ENCODE measurements at regions not wholly inside any gene's neighbourhood (a gene's known extent, or its start where the extent isn't known, plus 50 kb on each side); places are given as distances from the start of the nearest gene placed in this dataset.

DNA sequence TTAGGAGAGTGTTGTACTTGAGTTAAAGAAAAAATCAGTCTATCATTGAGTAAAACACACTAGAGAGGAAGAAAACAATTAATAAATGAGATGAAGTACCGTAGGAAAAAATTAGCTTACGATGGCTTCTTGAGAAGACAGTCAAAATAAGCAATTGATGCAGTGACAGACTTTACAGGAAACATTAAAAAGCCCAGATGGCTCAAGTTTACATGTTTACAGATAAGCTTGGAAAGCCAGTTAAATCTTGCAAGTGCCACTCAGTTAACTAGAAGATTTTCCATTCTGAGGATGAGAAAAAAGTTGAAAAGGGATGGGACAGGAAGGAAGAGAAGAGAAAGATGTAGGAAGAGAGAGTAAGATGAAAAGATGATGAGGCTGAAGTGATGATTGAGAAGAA lies 288.8 kb upstream of the FERMT1 start:
- no peaks in the 10 kb centered on the region for H3K4me1 ChIP-seq (ENCODE audit: control insufficient read depth, insufficient read depth, low read length)
- DNase-seq (no peak), ATAC-seq (no peak)
- H3K27ac ChIP-seq (ENCODE audit: low read length), result no peak overlapping the region
- H3K9me3 ChIP-seq (ENCODE audit: control insufficient read depth, low read length), result no peaks in the 10 kb centered on the region
- no peak overlapping the region for H3K4me3 ChIP-seq (ENCODE audit: low read length)
- H3K27me3 ChIP-seq (ENCODE audit: control insufficient read depth, insufficient read depth), result no peaks in the 10 kb centered on the region
- intact Hi-C loops (cut with DNase I), result no loop called here
- WGBS, result 66% methylated on average over 2 of the region's 2 CpGs

DNA sequence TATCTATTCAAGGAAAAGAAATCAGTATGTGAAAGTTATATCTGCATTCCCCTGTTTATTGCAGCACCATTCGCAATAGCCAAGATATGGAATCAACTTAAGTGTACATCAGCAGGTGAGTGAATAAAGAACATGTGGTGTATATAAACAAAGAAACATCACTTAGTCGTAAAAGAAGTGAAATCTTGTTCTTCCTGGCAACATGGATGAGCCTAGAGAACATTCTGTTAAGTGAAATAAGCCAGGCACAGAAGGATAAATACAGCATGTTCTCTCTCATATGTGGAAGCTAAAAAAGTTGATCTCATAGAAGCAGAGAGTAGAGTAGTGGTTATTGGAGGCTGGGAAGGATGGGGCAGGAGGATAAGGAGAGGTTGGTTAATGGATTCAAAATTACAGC lies 287.9 kb upstream of the FERMT1 start:
- Histone ChIP-seq H3K4me3 (ENCODE audit: low read length) (no peak overlapping the region), H3K27me3 (ENCODE audit: control insufficient read depth, insufficient read depth) (no peaks in the 10 kb centered on the region), H3K9me3 (ENCODE audit: control insufficient read depth, low read length) (no peaks in the 10 kb centered on the region), H3K27ac (ENCODE audit: low read length) (no peak overlapping the region), H3K4me1 (ENCODE audit: control insufficient read depth, insufficient read depth, low read length) (no peaks in the 10 kb centered on the region)
- ATAC-seq, result no peak
- 66% methylated on average over 2 of the region's 2 CpGs for WGBS
- intact Hi-C loops (cut with DNase I), result no loop called here
- DNase-seq, result no peak

DNA sequence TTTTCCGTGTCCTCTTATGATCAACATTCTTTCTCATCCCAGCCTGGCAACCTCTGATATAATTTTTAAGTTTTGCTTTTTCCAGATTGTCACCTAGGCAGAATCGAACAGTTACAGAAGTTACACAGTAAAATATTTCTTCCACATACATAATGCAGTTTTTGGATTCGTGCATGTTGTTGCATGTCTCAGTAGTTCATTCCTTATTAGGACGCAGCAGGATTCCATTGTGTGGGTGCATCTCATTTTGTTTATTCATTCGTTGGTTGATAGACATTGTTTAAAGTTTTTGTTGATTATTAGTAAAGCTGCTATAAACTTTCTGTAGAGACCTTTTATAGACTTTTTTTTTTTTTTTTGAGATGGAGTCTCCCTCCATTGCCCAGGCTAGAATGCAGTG lies 284.3 kb upstream of the FERMT1 start:
- ATAC-seq (no peak), DNase-seq (no peak)
- Histone ChIP-seq H3K27ac (ENCODE audit: low read length) (no peak overlapping the region), H3K4me1 (ENCODE audit: control insufficient read depth, insufficient read depth, low read length) (no peaks in the 10 kb centered on the region), H3K9me3 (ENCODE audit: control insufficient read depth, low read length) (no peaks in the 10 kb centered on the region), H3K27me3 (ENCODE audit: control insufficient read depth, insufficient read depth) (no peaks in the 10 kb centered on the region), H3K4me3 (ENCODE audit: low read length) (no peak overlapping the region)
- WGBS, result 82% methylated on average over 5 of the region's 5 CpGs
- intact Hi-C loops (cut with DNase I), result no loop called here

DNA sequence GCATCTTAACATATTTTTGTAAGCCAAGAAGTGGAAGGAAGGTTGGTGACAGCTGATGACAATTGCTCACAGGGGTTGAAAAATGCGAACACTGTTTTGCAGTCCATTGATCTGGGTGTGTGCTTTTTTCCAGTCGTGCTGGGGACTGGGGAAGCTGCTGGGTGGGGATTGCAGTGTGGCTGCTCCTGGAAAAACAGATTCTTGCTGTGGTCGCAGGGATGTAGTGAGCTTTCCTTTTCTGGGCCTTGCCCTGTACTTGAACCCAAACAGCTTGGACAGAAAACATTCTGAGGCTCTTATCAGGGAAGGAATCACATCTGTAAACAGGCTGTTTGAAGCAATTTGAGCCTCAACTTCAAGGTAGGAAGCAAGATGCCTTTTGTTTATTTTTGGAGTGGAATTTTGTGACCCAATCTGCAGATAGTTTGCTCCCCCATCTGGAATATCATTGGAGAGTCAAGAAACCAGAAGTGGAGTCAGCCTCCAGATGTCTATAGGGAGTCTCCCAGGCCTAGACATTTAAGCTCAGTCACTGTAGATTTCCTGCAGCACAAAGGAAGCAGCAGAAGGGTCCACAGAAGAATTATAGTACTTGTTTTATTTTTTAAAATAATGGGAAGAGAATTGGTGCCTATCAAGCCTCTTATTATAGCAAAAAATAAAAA lies 279.2 kb upstream of the FERMT1 start:
- no peak overlapping the region for H3K4me3 ChIP-seq (ENCODE audit: low read length)
- H3K27me3 ChIP-seq (ENCODE audit: control insufficient read depth, insufficient read depth), result no peaks in the 10 kb centered on the region
- ATAC-seq, result no peak
- intact Hi-C loops (cut with DNase I), result no loop called here
- no peaks in the 10 kb centered on the region for H3K4me1 ChIP-seq (ENCODE audit: control insufficient read depth, insufficient read depth, low read length)
- WGBS, result 34% methylated on average over 3 of the region's 3 CpGs
- no peak overlapping the region for H3K27ac ChIP-seq (ENCODE audit: low read length)
- no peaks in the 10 kb centered on the region for H3K9me3 ChIP-seq (ENCODE audit: control insufficient read depth, low read length)
- DNase-seq, result no peak

DNA sequence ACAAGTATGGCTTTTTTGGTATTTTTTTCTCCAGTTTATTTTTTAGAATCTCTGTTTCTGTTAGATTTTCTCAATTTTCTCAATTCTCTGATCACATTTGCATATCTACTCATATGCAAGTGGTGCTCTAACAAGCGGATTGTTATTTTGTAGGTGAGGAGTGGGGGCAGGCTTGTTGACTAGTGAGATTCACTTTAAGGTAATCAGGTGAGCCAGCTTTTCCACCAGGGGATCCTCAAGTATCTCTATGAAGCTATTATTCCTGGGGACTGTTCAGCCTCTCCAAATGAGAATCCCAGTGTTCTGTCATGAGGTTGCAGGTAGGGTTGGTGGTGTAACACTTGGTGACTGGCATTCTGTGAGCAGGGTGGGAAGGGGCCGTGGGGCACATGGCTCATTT lies 274.3 kb upstream of the FERMT1 start:
- no peak overlapping the region for H3K4me3 ChIP-seq (ENCODE audit: low read length)
- intact Hi-C loops (cut with DNase I), result no loop called here
- 73% methylated on average over 2 of the region's 2 CpGs for WGBS
- ATAC-seq (no peak), DNase-seq (no peak)
- H3K4me1 ChIP-seq (ENCODE audit: control insufficient read depth, insufficient read depth, low read length), result no peaks in the 10 kb centered on the region
- no peaks in the 10 kb centered on the region for H3K9me3 ChIP-seq (ENCODE audit: control insufficient read depth, low read length)
- H3K27me3 ChIP-seq (ENCODE audit: control insufficient read depth, insufficient read depth), result no peaks in the 10 kb centered on the region
- H3K27ac ChIP-seq (ENCODE audit: low read length), result no peak overlapping the region

DNA sequence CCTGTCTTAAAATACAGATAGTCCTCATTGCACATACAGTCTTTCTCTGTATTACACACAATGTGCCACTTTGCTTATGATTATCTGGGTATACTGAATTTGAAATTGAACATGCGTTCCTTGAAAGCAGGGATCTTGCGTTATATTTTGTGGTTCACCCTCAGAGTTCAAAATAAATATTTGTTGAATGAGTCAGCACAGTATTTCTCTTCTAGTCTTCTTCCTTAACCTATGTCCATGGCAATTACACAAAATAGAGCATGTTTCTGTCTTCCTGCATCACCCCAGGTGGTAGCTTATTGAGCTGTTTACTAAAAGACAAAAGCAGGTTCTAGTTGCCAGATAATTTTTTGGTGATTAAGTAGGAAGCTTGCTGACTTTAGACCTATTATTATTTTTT lies 272.9 kb upstream of the FERMT1 start:
- Histone ChIP-seq H3K27ac (ENCODE audit: low read length) (no peak overlapping the region), H3K4me3 (ENCODE audit: low read length) (no peak overlapping the region), H3K4me1 (ENCODE audit: control insufficient read depth, insufficient read depth, low read length) (no peaks in the 10 kb centered on the region), H3K27me3 (ENCODE audit: control insufficient read depth, insufficient read depth) (no peaks in the 10 kb centered on the region), H3K9me3 (ENCODE audit: control insufficient read depth, low read length) (no peaks in the 10 kb centered on the region)
- intact Hi-C loops (cut with DNase I), result no loop called here
- ATAC-seq (no peak), DNase-seq (no peak)
- 42% methylated on average over 2 of the region's 2 CpGs for WGBS

DNA sequence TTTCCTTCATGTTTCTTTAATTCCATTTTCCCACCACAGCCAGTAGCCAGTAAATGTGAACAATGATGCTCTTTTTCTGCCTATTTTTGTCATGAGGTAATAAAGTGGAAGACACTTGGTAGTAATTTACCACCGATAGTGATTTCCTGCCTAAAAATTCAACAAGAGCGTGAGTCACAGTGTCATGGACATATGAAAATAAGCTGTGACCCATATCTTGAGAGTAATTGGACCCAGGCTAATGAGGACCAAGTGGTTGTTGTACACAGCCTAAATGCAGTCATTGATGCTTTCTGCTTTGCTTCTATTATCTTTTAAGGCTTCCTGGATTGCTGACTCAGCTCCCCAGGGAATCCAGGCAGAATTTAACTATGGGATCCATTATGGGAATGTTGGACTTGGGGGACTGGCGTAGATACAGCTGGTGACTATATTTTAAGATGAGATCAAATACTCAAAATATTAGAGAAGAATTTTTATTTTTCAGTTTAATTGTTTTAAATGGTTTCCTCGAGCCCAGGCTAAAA lies 265.9 kb upstream of the FERMT1 start:
- ATAC-seq (no peak), DNase-seq (no peak)
- intact Hi-C loops (cut with DNase I), result no loop called here
- 54% methylated on average over 4 of the region's 4 CpGs for WGBS
- Histone ChIP-seq H3K9me3 (ENCODE audit: control insufficient read depth, low read length) (no peaks in the 10 kb centered on the region), H3K4me1 (ENCODE audit: control insufficient read depth, insufficient read depth, low read length) (no peaks in the 10 kb centered on the region), H3K27me3 (ENCODE audit: control insufficient read depth, insufficient read depth) (no peaks in the 10 kb centered on the region), H3K27ac (ENCODE audit: low read length) (no peak overlapping the region), H3K4me3 (ENCODE audit: low read length) (no peak overlapping the region)

DNA sequence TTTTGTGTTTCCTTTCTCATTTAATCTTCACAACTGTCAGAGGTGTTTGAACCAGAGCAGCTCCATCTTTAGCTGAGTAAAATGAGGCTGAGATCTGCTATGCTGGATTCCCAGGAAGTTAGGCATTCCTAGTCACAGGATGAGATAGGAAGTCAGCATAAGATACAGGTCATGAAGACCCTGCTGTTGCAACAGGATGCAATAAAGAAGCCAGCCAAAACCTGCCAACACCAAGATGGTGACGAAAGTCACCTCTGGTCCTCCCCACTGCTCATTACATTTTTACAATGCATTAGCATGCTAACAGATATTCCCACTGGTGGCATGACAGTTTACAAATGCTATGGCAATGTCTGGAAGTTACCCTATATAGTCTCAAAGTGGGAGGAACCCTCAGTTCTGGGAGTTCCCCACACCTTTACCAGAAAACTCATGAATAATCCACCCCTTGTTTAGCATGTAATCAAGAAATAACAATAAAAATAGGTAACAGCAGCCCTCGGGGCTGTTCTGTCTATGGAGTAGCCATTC lies 262.2 kb upstream of the FERMT1 start:
- no peak overlapping the region for H3K4me3 ChIP-seq (ENCODE audit: low read length)
- 73% methylated on average over 2 of the region's 2 CpGs for WGBS
- no peak for ATAC-seq

DNA sequence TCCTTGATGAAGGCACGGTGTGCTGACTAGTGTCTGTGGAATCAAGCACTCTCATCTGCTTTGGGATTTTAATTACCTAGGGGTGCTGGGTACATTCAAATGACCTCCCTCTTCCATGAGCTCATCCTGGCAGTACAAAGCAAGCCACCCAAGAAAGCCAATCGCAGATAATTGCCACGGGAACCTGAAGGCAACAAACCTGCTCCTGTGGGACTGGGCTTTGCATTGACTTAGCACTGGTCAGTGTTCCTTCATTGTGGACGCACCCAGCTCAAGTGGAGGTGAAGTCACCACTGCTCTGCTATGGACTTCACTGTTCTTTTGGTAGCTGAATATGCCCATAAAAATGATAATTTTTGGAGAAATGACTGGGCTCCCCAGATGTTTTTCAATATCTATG lies 261.6 kb upstream of the FERMT1 start:
- H3K27ac ChIP-seq (ENCODE audit: low read length), result no peak overlapping the region
- no peak overlapping the region for H3K4me3 ChIP-seq (ENCODE audit: low read length)
- intact Hi-C loops (cut with DNase I), result no loop called here
- H3K9me3 ChIP-seq (ENCODE audit: control insufficient read depth, low read length), result no peaks in the 10 kb centered on the region
- no peaks in the 10 kb centered on the region for H3K27me3 ChIP-seq (ENCODE audit: control insufficient read depth, insufficient read depth)
- no peaks in the 10 kb centered on the region for H3K4me1 ChIP-seq (ENCODE audit: control insufficient read depth, insufficient read depth, low read length)
- DNase-seq, result no peak
- ATAC-seq, result no peak
- 62% methylated on average over 4 of the region's 4 CpGs for WGBS

More for the DNA sequence above, 262.2 kb upstream of the FERMT1 start:
- H3K9me3 ChIP-seq (ENCODE audit: control insufficient read depth, low read length), result no peaks in the 10 kb centered on the region
- no peaks in the 10 kb centered on the region for H3K27me3 ChIP-seq (ENCODE audit: control insufficient read depth, insufficient read depth)
- H3K27ac ChIP-seq (ENCODE audit: low read length), result no peak overlapping the region
- no peaks in the 10 kb centered on the region for H3K4me1 ChIP-seq (ENCODE audit: control insufficient read depth, insufficient read depth, low read length)
- intact Hi-C loops (cut with DNase I), result no loop called here
- no peak for DNase-seq

DNA sequence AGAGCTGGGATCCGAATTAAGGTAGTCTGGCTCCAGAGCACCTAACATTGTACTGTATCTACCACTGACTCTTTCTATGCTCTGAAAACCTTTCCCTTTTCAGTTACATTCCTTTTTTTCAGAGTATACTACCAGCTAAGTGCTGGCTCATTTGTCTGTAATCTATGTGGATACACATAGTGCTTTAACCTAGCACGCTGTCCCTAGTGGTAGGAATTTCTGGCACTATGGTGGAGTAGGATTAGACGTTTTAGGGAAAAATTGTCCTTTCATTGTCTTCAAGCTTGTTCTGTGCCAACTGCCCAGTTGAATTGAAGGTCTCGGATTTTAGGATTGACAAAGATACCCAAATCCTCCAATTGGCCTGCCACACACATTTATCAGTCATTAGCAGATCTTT lies 259.1 kb upstream of the FERMT1 start:
- DNase-seq (no peak), ATAC-seq (no peak)
- Histone ChIP-seq H3K27ac (ENCODE audit: low read length) (no peak overlapping the region), H3K27me3 (ENCODE audit: control insufficient read depth, insufficient read depth) (no peaks in the 10 kb centered on the region), H3K4me1 (ENCODE audit: control insufficient read depth, insufficient read depth, low read length) (no peaks in the 10 kb centered on the region), H3K4me3 (ENCODE audit: low read length) (no peak overlapping the region), H3K9me3 (ENCODE audit: control insufficient read depth, low read length) (no peaks in the 10 kb centered on the region)
- intact Hi-C loops (cut with DNase I), result no loop called here
- WGBS, result 39% methylated on average over 4 of the region's 4 CpGs

DNA sequence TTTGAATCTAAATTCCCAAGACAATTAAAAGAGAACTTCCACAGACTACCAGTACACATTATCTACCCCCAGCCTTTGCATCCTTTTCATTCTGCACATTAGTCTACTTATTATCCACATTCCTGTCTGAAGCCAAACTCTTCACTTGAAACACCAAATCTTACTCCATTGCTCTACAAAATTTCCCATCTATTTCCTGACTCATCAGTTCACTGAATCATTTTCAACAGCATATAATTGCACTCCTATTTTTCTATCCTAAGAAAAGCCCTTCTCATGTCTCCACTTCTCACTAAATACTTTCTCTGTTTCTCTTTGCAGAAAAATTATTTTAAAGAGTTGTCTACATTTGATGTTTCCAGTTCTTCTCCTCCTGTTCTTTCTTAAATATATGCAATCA lies 239.4 kb upstream of the FERMT1 start:
- H3K27ac ChIP-seq (ENCODE audit: low read length), result no peak overlapping the region
- no peaks in the 10 kb centered on the region for H3K4me1 ChIP-seq (ENCODE audit: control insufficient read depth, insufficient read depth, low read length)
- H3K9me3 ChIP-seq (ENCODE audit: control insufficient read depth, low read length), result no peaks in the 10 kb centered on the region
- ATAC-seq (no peak), DNase-seq (no peak)
- H3K4me3 ChIP-seq (ENCODE audit: low read length), result no peak overlapping the region
- H3K27me3 ChIP-seq (ENCODE audit: control insufficient read depth, insufficient read depth), result no peaks in the 10 kb centered on the region
- intact Hi-C loops (cut with DNase I), result no loop called here

DNA sequence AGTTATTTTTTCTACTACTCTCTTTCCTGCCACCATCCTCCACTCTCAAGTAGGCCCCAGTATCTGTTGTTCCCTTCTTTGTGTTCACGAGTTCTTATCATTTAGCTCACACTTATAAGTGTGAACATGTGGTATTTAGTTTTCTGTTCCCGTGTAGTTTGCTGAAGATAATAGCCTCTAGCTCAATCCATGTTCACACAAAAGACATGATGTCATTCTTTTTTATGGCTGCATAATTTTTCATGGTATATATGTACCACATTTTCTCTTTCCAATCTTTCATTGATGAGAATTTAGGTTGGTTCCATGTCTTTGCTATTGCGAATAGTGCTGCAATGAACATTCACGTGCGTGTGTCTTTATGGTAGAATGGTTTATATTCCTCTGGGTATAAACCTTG lies 237.9 kb upstream of the FERMT1 start:
- intact Hi-C loops (cut with DNase I), result no loop called here
- H3K4me3 ChIP-seq (ENCODE audit: low read length), result no peak overlapping the region
- WGBS, result 67% methylated on average over 5 of the region's 5 CpGs
- DNase-seq (no peak), ATAC-seq (no peak)
- H3K9me3 ChIP-seq (ENCODE audit: control insufficient read depth, low read length), result no peaks in the 10 kb centered on the region
- H3K27ac ChIP-seq (ENCODE audit: low read length), result no peak overlapping the region
- H3K27me3 ChIP-seq (ENCODE audit: control insufficient read depth, insufficient read depth), result no peaks in the 10 kb centered on the region
- H3K4me1 ChIP-seq (ENCODE audit: control insufficient read depth, insufficient read depth, low read length), result no peaks in the 10 kb centered on the region

All from right cardiac atrium (tissue), 5 donors.